HG03460 (cell line): ENCODE measurements at regions not wholly inside any gene's neighbourhood (a gene's known extent, or its start where the extent isn't known, plus 50 kb on each side); places are given as distances from the start of the nearest gene placed in this dataset.
"Not testable (repeated sequence)": the region's sequence is repeated elsewhere in the genome, so short reads cannot be mapped to it uniquely, and the experiment has no call there.

ENCODE experiments used
- ATAC-seq: cut with Tn5 transposase; IDR thresholded peaks from one replicate; pipeline ENCODE4 v1.9.1; 2021; ENCODE audit not compliant: unreplicated experiment

- no peak for ATAC-seq
Measured at GRCh38 chr17:77332981-77333685, 192.4 kb downstream of the SEC14L1 start.

GRCh38 chr17:77337150-77337549 lies 196.4 kb downstream of the SEC14L1 start:
- ATAC-seq: no peak

- ATAC-seq: no peak
Measured at GRCh38 chr17:77341069-77341541, 200.3 kb downstream of the SEC14L1 start.

- ATAC-seq: not testable (repeated sequence)
Measured at GRCh38 chr17:77342656-77342990, 201.9 kb downstream of the SEC14L1 start.

GRCh38 chr17:77343031-77343800 lies 202.4 kb downstream of the SEC14L1 start:
- ATAC-seq: no peak

GRCh38 chr17:77344038-77344437 lies 203.3 kb downstream of the SEC14L1 start:
- ATAC-seq: no peak

- no peak for ATAC-seq
Measured at GRCh38 chr17:77345260-77345910, 204.6 kb downstream of the SEC14L1 start.

GRCh38 chr17:77346765-77347164 lies 206.0 kb downstream of the SEC14L1 start:
- no peak for ATAC-seq

- no peak for ATAC-seq
Measured at GRCh38 chr17:77347544-77347943, 206.8 kb downstream of the SEC14L1 start.

GRCh38 chr17:77349976-77350830 lies 209.4 kb downstream of the SEC14L1 start:
- ATAC-seq: no peak

GRCh38 chr17:77352441-77352840 lies 211.7 kb downstream of the SEC14L1 start:
- ATAC-seq: no peak

GRCh38 chr17:77352996-77353395 lies 212.2 kb downstream of the SEC14L1 start:
- no peak for ATAC-seq

- ATAC-seq: no peak
Measured at GRCh38 chr17:77353684-77354419, 213.1 kb downstream of the SEC14L1 start.

- no peak for ATAC-seq
Measured at GRCh38 chr17:77354420-77354669, 213.6 kb downstream of the SEC14L1 start.

- ATAC-seq: no peak
Measured at GRCh38 chr17:77354670-77355455, 214.1 kb downstream of the SEC14L1 start.

- no peak for ATAC-seq
Measured at GRCh38 chr17:77356109-77356689, 215.4 kb downstream of the SEC14L1 start.

- no peak for ATAC-seq
Measured at GRCh38 chr17:77356690-77357201, 216.0 kb downstream of the SEC14L1 start.

- no peak for ATAC-seq
Measured at GRCh38 chr17:77358801-77359200, 218.0 kb downstream of the SEC14L1 start.

GRCh38 chr17:77359236-77359635 lies 218.5 kb downstream of the SEC14L1 start:
- no peak for ATAC-seq
